CD4-positive, alpha-beta T cell treated with Interferon alpha-2 for 1 hour (primary cell): ENCODE measurements at regions not wholly inside any gene's neighbourhood (a gene's known extent, or its start where the extent isn't known, plus 50 kb on each side); places are given as distances from the start of the nearest gene placed in this dataset.

Experiments
- DNase-seq, 2 donors: peaks; one replicate each; pipeline ENCODE4 v3.0.0-alpha.2; 2020 to 2022

GRCh38 chr2:134770702-134771101, 51.9 kb upstream of the TMEM163 start:
- no peak for DNase-seq

GRCh38 chr2:134771313-134771801, 52.6 kb upstream of the TMEM163 start:
- DNase-seq: no peak

DNA sequence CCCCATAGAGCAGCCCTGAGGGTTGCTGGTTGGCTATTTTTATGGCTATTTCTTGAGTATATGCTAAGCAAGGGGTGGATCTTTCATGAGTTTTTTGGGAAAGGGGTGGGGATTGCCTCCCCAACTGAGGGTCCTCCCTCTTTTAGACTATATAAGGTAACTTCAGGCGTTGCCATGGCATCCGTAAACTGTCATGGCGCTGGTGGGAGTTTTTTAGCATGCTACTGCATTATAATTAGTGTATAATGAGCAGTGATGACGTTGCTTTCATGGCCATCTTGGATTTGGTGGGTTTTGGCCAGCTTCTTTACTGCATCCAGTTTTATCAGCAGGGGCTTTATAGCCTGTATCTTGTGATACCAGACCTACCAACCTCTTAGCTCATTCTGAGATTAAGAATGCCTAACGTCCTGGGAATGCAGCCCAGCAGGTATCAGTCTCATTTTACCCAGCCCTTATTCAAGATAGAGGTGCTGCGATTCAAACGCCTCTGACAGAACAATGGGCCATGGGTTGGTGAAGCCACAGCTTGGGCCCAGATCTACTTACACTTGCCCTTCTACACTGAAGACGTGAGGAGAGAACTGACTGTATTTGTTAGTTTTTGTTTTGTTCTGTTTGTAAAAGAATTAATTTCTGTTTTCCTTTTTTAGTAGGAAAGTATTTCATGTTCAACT, 53.8 kb upstream of the TMEM163 start:
- DNase-seq: no peak

GRCh38 chr2:134773335-134773734, 54.5 kb upstream of the TMEM163 start:
- DNase-seq: no peak

DNA sequence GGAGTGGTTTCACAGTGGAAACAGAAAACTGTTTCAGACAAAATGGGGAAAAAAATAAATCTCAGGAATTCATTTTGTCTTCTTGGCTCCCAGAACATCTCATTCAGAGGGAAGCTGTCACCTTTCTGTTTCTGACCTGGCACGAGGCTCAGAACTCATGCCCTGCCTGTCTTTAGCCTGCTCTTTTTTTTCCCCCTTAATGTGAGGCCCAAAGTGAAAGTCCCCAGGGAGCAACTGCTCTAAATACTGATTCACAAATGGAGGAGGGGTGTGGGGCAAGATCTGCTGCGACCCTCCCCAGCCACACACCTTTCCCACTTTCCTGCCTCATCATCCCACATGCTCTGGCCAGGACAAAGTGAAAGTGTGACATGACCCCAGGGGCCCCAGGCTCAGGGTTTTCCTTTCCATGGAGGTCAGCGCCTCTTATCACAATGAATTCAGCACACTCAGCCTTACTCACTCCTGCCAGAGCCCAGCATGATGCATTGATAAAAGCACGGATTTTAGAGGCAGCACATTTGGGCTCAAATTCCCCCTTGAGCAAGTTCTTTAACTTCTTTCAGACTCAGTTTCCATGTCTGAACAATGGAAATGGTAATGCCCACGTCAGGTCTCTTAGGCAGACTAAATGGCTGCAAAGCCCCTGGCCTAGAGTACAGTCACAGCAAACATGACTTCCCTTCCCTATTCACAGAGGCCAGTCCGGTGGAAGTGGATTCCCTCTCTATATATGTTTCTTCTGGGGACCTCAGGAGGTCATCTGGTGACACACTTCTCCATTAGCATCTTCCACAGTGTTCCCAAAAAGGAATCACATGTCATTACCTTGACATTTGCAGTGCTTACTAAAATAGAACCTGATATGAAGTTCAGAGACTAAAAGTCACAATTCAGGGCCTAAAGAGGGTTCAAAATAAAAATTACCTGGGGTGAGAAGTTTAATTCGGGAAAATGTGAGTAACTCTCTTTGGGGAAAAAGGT, 55.3 kb upstream of the TMEM163 start:
- no peak for DNase-seq

GRCh38 chr2:134774786-134775641, 56.2 kb upstream of the TMEM163 start:
- DNase-seq: no peak

DNA sequence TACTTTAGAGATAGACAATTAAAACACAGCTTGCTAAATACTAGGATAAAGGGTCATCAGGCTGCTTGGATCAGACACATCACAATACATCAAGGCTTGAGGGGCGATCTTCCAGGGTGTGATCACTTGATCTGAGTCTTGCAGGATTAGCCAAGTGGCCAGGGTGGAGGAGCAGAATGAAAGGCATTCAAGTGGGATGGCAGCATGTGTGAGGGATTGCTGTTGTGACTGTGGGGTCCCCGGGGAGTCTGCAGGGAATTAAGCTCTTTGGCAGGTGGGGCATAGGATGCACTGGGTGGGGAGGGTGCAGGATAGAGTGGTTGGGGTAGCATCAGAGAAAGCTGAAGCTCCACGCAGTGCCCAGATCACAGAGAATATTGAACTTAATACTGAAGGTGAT, 58.0 kb upstream of the TMEM163 start:
- DNase-seq: no peak

GRCh38 chr2:134777593-134777992, 58.8 kb upstream of the TMEM163 start:
- DNase-seq: no peak

DNA sequence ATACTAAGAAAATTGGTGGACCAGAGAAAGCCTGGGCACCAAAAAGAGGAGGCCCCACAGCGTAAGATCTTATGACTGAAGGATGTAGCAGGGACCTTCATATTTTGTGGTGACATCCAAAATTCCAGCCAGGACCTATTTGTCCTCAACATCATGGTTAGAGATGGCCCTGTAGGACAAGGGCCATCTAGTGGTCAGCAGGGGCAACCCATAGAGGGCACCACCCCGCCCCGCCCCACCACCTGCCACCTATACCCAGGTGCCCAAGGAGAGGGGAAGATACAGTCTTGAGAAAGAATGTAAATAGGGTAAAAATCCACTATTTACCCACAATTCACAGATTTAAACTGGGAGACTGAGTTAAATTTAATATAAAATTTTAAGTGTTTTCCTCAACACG, 59.6 kb upstream of the TMEM163 start:
- DNase-seq: no peak

DNA sequence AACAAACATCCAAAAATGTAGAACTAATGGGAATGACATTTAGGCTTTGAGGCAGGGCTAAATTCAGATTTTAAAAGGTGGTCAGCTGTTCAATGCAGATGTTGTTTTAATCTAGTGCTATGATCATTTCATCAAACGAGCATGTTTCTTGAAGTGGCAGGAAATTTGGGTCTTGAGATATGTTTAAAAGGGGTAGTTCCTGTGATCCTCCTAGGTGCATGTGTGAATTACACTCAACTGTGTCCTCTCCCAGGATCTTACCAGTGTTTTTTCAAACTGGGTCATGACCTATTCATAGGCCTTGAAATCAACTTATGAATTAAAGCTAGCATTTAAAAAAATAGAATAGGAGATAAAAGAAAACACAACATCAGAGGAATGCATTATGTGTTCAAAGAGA, 57.4 kb upstream of the ACMSD start:
- no peak for DNase-seq

- DNase-seq: no peak
Observed at GRCh38 chr2:134782107-134782506, 56.3 kb upstream of the ACMSD start.

DNA sequence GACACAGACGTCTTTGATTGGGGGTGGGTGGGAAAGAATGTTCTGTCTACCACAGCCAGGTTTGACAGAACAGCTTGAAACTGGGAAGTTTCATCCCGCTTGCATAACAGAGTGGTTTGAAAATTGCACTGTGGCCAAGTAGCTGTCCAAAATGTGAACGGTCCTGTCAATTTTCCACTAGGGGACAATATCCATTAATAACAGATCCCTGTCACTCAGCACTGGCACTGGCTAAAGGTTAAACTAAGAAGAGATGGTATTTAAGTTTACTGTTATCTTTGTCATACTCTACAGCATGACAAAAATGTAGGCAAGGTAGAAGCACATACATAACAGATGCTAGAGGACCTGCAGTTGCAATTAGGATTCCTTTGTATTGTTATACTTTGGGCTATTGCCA, 55.6 kb upstream of the ACMSD start:
- DNase-seq: no peak

- peak in 1 of 2 donors; percentile 10 for DNase-seq
Observed at GRCh38 chr2:134783912-134784311, 54.5 kb upstream of the ACMSD start.

DNA sequence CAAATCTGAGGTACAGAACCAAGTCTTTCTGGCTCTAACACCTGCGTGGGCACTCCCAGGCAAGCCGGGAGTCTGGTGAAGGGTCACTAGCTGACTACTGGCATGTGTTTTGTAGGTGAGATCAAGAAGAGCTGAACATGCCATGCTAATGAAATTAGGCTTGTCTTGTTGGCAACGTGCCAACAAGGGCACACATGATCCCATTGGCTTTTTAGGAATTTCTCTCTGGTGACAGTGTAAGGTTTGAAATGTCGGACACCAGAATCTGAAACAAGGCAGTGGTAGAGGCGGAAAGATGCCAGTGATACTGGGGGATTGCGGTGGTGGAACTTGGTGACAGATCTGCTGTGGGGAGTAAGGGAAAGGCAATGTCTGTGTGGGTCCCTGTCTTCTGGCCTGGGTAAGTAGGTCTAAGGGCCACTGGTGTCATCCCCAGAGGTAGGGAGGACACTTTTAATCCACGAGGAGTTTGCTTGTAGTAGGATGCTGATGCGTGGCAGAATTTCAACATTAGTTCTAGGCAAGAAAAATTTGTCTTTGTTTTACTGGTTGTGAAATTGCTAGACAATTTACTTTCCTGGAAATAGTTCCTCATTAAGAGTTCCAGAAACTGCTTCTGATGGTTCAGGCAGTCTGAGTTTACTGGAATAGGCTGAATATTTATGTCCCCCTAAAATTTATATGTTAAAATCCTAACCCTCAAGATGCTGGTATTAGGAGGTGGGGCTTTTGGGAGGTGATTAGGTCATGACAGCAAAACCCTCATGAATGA, 52.6 kb upstream of the ACMSD start:
- no peak for DNase-seq

GRCh38 chr2:134788417-134788816, 50.0 kb upstream of the ACMSD start:
- DNase-seq: no peak
